Upper lobe of left lung (tissue), 6 donors: ENCODE measurements at regions not wholly inside any gene's neighbourhood (a gene's known extent, or its start where the extent isn't known, plus 50 kb on each side); places are given as distances from the start of the nearest gene placed in this dataset.
"Not testable (repeated sequence)": the region's sequence is repeated elsewhere in the genome, so short reads cannot be mapped to it uniquely, and the experiment has no call there.

Source experiments
- ATAC-seq, 2 donors: fragments of 200-7000 bp; cut with Tn5 transposase; one replicate each; pipeline ENCODE4 v1.9.1; 2022; ENCODE audit warnings: mild to moderate bottlenecking in 2 of 2, moderate library complexity in 2 of 2; ENCODE audit not compliant: low FRiP score in 2 of 2
- DNase-seq, 2 donors: peaks; one replicate each; pipeline ENCODE4 v3.0.0-alpha.2; 2019 to 2020
- H3K27ac ChIP-seq, 4 donors: fragments of 200-600 bp; sonication (generic); one replicate each; pipeline ENCODE4 v1.5.1; 2016 to 2019
- H3K27me3 ChIP-seq, 4 donors: fragments of 200-600 bp; sonication (generic); one replicate each; pipeline ENCODE4 v1.5.1; 2017 to 2019
- H3K36me3 ChIP-seq, 4 donors: fragments of 200-600 bp; sonication (generic); one replicate each; pipeline ENCODE4 v1.5.1; 2016 to 2019
- H3K4me1 ChIP-seq, 4 donors: fragments of 200-600 bp; sonication (generic); one replicate each; pipeline ENCODE4 v1.5.1; 2018 to 2019
- H3K4me3 ChIP-seq, 4 donors: fragments of 200-600 bp; sonication (generic); one replicate each; pipeline ENCODE4 v1.5.1; 2017 to 2019; ENCODE audit warnings: mild to moderate bottlenecking in 2 of 4, moderate library complexity in 1 of 4
- H3K9me3 ChIP-seq, 4 donors: fragments of 200-600 bp; sonication (generic); one replicate each; pipeline ENCODE4 v1.5.1; 2018 to 2019
- CTCF ChIP-seq, 6 experiments: fragments of 450-650 bp in 4 of 6; fragments of 200-600 bp in 2 of 6; sonication (generic) in 2 of 6; IDR thresholded peaks; one replicate each; pipeline ENCODE4 v1.5.1; 2016 to 2019; ENCODE audit warnings: antibody characterized with exemption in 6 of 6
- EP300 ChIP-seq, 4 donors: sonication (generic); formaldehyde crosslinking; IDR thresholded peaks; one replicate each; pipeline ENCODE4 v1.5.1; 2017; ENCODE audit warnings: antibody characterized with exemption in 4 of 4, control low read depth in 2 of 4
- POLR2A ChIP-seq, 4 donors: fragments of 450-650 bp; IDR thresholded peaks; one replicate each; pipeline ENCODE4 v1.5.1; 2016 to 2017; ENCODE audit warnings: antibody characterized with exemption in 4 of 4, mild to moderate bottlenecking in 2 of 4
- POLR2AphosphoS5 ChIP-seq, 2 donors: sonication (generic); formaldehyde crosslinking; IDR thresholded peaks; one replicate each; pipeline ENCODE4 v1.5.1; 2017; ENCODE audit warnings: antibody characterized with exemption in 2 of 2
- WGBS, 2 donors: methylation state at CpG; one replicate each; pipeline ENCODE4 v1.1.5; 2017 to 2018; 5-methylcytosine and 5-hydroxymethylcytosine counted together
- donor health status: DM: no; HTN: no; CAD: no; lungs with moderate emphysema.
- donor health status: DM: no; HTN: yes; CAD: no; lungs with severe emphysema.

GRCh38 chr2:104938231-104938941 is 84.5 kb downstream of the POU3F3 start:
- ATAC-seq (no peak), DNase-seq (no peak)
- WGBS, 2 donors, result 75 to 76% methylated on average over 10 of the region's 10 CpGs
- no peak for TF ChIP-seq POLR2AphosphoS5 (IDR thresholded peaks at IDR 0.05)
- TF ChIP-seq EP300 (IDR thresholded peaks at IDR 0.05), result no peak
- no peak for TF ChIP-seq CTCF (IDR thresholded peaks at IDR 0.05)
- TF ChIP-seq POLR2A (IDR thresholded peaks at IDR 0.05), result no peak
- Histone ChIP-seq H3K4me1 (no peaks in the 10 kb centered on the region), H3K27me3 (no peaks in the 10 kb centered on the region), H3K36me3 (no peaks in the 10 kb centered on the region), H3K4me3 (no peak overlapping the region), H3K27ac (no peak overlapping the region), H3K9me3 (no peaks in the 10 kb centered on the region)

GRCh38 chr2:104939570-104940217 is 85.8 kb downstream of the POU3F3 start:
- Histone ChIP-seq H3K4me3 (peak overlapping the region in 2 of 4 donors; percentile 20 to 26), H3K36me3 (no peaks in the 10 kb centered on the region), H3K27me3 (no peaks in the 10 kb centered on the region), H3K4me1 (no peaks in the 10 kb centered on the region), H3K9me3 (no peaks in the 10 kb centered on the region), H3K27ac (no peak overlapping the region)
- ATAC-seq (no peak), DNase-seq (no peak)
- TF ChIP-seq CTCF (IDR thresholded peaks at IDR 0.05), result no peak
- TF ChIP-seq EP300 (IDR thresholded peaks at IDR 0.05), result no peak
- no peak for TF ChIP-seq POLR2AphosphoS5 (IDR thresholded peaks at IDR 0.05)
- TF ChIP-seq POLR2A (IDR thresholded peaks at IDR 0.05), result no peak
- WGBS, 2 donors, result 59 to 67% methylated on average over 11 of the region's 11 CpGs

- no peaks in the 10 kb centered on the region for H3K4me1 ChIP-seq
- no peaks in the 10 kb centered on the region for H3K36me3 ChIP-seq
- DNase-seq, result no peak
- H3K9me3 ChIP-seq, result no peaks in the 10 kb centered on the region
- no peaks in the 10 kb centered on the region for H3K27me3 ChIP-seq
- H3K4me3 ChIP-seq, result no peak overlapping the region
- WGBS, 2 donors, result 45 to 85% methylated on average over 1 of the region's 1 CpG
- no peak for ATAC-seq
- H3K27ac ChIP-seq, result no peak overlapping the region
- TF ChIP-seq POLR2AphosphoS5 (IDR thresholded peaks at IDR 0.05) (no peak), CTCF (IDR thresholded peaks at IDR 0.05) (peak in 2 of 6 experiments; percentile 38), POLR2A (IDR thresholded peaks at IDR 0.05) (no peak), EP300 (IDR thresholded peaks at IDR 0.05) (no peak)
These were observed 90.6 kb downstream of the POU3F3 start for GRCh38 chr2:104944495-104944894.

GRCh38 chr2:104945121-104945520 is 91.2 kb downstream of the POU3F3 start:
- TF ChIP-seq EP300 (IDR thresholded peaks at IDR 0.05), result no peak
- no peak for TF ChIP-seq POLR2A (IDR thresholded peaks at IDR 0.05)
- no peak for TF ChIP-seq CTCF (IDR thresholded peaks at IDR 0.05)
- no peaks in the 10 kb centered on the region for H3K4me1 ChIP-seq
- no peaks in the 10 kb centered on the region for H3K9me3 ChIP-seq
- no peak for ATAC-seq
- no peak for DNase-seq
- H3K4me3 ChIP-seq, result no peak overlapping the region
- H3K36me3 ChIP-seq, result no peaks in the 10 kb centered on the region
- 66 to 69% methylated on average over 5 of the region's 5 CpGs for WGBS, 2 donors
- H3K27me3 ChIP-seq, result no peaks in the 10 kb centered on the region
- no peak overlapping the region for H3K27ac ChIP-seq

- Histone ChIP-seq H3K4me3 (no peak overlapping the region), H3K27me3 (no peaks in the 10 kb centered on the region), H3K36me3 (no peaks in the 10 kb centered on the region), H3K4me1 (no peaks in the 10 kb centered on the region), H3K27ac (no peak overlapping the region), H3K9me3 (no peaks in the 10 kb centered on the region)
- 48 to 69% methylated on average over 3 of the region's 3 CpGs for WGBS, 2 donors
- no peak for ATAC-seq
- no peak for DNase-seq
- TF ChIP-seq POLR2AphosphoS5 (IDR thresholded peaks at IDR 0.05) (no peak), CTCF (IDR thresholded peaks at IDR 0.05) (no peak), EP300 (IDR thresholded peaks at IDR 0.05) (no peak), POLR2A (IDR thresholded peaks at IDR 0.05) (no peak)
These were observed 92.0 kb downstream of the POU3F3 start for GRCh38 chr2:104945866-104946265.

GRCh38 chr2:104947456-104947855 is 90.4 kb upstream of the MRPS9 start:
- not testable (repeated sequence) for H3K27me3 ChIP-seq, H3K36me3 ChIP-seq, DNase-seq, H3K4me3 ChIP-seq, H3K9me3 ChIP-seq, H3K4me1 ChIP-seq, ATAC-seq, H3K27ac ChIP-seq
- WGBS, 2 donors, result 29 to 33% methylated on average over 4 to 6 of the region's 7 CpGs
